ENCODE measurements at regions not wholly inside any gene's neighbourhood (a gene's known extent, or its start where the extent isn't known, plus 50 kb on each side); places are given as distances from the start of the nearest gene placed in this dataset.

- Histone ChIP-seq H3K4me3 (no peak overlapping the region), H3K4me1 (no peaks in the 10 kb centered on the region), H3K27ac (no peak overlapping the region), H3K36me3 (no peaks in the 10 kb centered on the region), H3K27me3 (no peaks in the 10 kb centered on the region), H3K9me3 (no peaks in the 10 kb centered on the region)
- TF ChIP-seq CTCF (IDR thresholded peaks at IDR 0.05): no peak
- TF ChIP-seq EP300 (IDR thresholded peaks at IDR 0.05): no peak
- no peak for TF ChIP-seq POLR2A (IDR thresholded peaks at IDR 0.05)
- 94 to 97% methylated on average over 4 of the region's 4 CpGs for WGBS, 2 donors
- DNase-seq (ENCODE audit: low spot score in 2 of 2): no peak
Observed at GRCh38 chr4:27648416-27648815, 787.8 kb downstream of the STIM2 start.

GRCh38 chr4:27662426-27662825 lies 801.8 kb downstream of the STIM2 start:
- H3K4me1 ChIP-seq: no peaks in the 10 kb centered on the region
- H3K4me3 ChIP-seq: no peak overlapping the region
- no peaks in the 10 kb centered on the region for H3K27me3 ChIP-seq
- no peak overlapping the region for H3K27ac ChIP-seq
- WGBS, 2 donors: 44 to 45% methylated on average over 3 of the region's 3 CpGs
- DNase-seq (ENCODE audit: low spot score in 2 of 2): no peak
- no peak for TF ChIP-seq CTCF (IDR thresholded peaks at IDR 0.05)
- H3K9me3 ChIP-seq: no peaks in the 10 kb centered on the region
- H3K36me3 ChIP-seq: no peaks in the 10 kb centered on the region

GRCh38 chr4:27666943-27667342 lies 806.3 kb downstream of the STIM2 start:
- no peak for DNase-seq (ENCODE audit: low spot score in 2 of 2)
- no peaks in the 10 kb centered on the region for H3K27me3 ChIP-seq
- no peak overlapping the region for H3K27ac ChIP-seq
- WGBS, 2 donors: 22 to 26% methylated on average over 3 of the region's 3 CpGs
- TF ChIP-seq CTCF (IDR thresholded peaks at IDR 0.05): no peak
- TF ChIP-seq EP300 (IDR thresholded peaks at IDR 0.05): no peak
- TF ChIP-seq POLR2A (IDR thresholded peaks at IDR 0.05): no peak
- no peaks in the 10 kb centered on the region for H3K4me1 ChIP-seq
- H3K9me3 ChIP-seq: no peaks in the 10 kb centered on the region
- no peaks in the 10 kb centered on the region for H3K36me3 ChIP-seq
- no peak overlapping the region for H3K4me3 ChIP-seq

GRCh38 chr4:27668001-27668400 lies 807.4 kb downstream of the STIM2 start:
- no peaks in the 10 kb centered on the region for H3K4me1 ChIP-seq
- TF ChIP-seq EP300 (IDR thresholded peaks at IDR 0.05) (no peak), POLR2A (IDR thresholded peaks at IDR 0.05) (no peak), CTCF (IDR thresholded peaks at IDR 0.05) (no peak)
- WGBS, 2 donors: 83 to 92% methylated on average over 3 of the region's 3 CpGs
- no peaks in the 10 kb centered on the region for H3K27me3 ChIP-seq
- no peak overlapping the region for H3K27ac ChIP-seq
- H3K9me3 ChIP-seq: no peaks in the 10 kb centered on the region
- no peak for DNase-seq (ENCODE audit: low spot score in 2 of 2)
- H3K36me3 ChIP-seq: no peaks in the 10 kb centered on the region
- H3K4me3 ChIP-seq: no peak overlapping the region

- no peaks in the 10 kb centered on the region for H3K9me3 ChIP-seq
- 78 to 86% methylated on average over 1 of the region's 1 CpG for WGBS, 2 donors
- H3K4me1 ChIP-seq: no peaks in the 10 kb centered on the region
- TF ChIP-seq POLR2A (IDR thresholded peaks at IDR 0.05) (no peak), CTCF (IDR thresholded peaks at IDR 0.05) (no peak), EP300 (IDR thresholded peaks at IDR 0.05) (no peak)
- H3K4me3 ChIP-seq: no peak overlapping the region
- H3K36me3 ChIP-seq: no peaks in the 10 kb centered on the region
- H3K27me3 ChIP-seq: no peaks in the 10 kb centered on the region
- DNase-seq (ENCODE audit: low spot score in 2 of 2): no peak
- H3K27ac ChIP-seq: no peak overlapping the region
Observed at GRCh38 chr4:27678027-27678426, 817.4 kb downstream of the STIM2 start.

All from tibial nerve (tissue), 4 donors.